Calu3 (cell line): ENCODE measurements at regions not wholly inside any gene's neighbourhood (a gene's known extent, or its start where the extent isn't known, plus 50 kb on each side); places are given as distances from the start of the nearest gene placed in this dataset.

ENCODE experiments used
- BruUV-seq: library from RNA; stranded (reverse); fragments of 400-500 nt; replicated peaks from 2 replicates; lab custom pipeline; 2021; lab: Mats Ljungman, UMichigan
- CTCF ChIA-PET: fragments of 300-600 bp; sonication (Branson Sonifier 250); formaldehyde crosslinking; loops from one replicate; lab custom pipeline; 2022; ENCODE audit warnings: antibody characterized with exemption; lab: Charles Lee
- DNase-seq: peaks from one replicate; pipeline ENCODE4 v3.0.0; 2022
- H3K27ac Mint-ChIP-seq: one replicate; pipeline ENCODE4 v1.8.0; 2022; ENCODE audit warnings: mixed read lengths; ENCODE audit not compliant: unreplicated experiment
- H3K27me3 Mint-ChIP-seq: one replicate; pipeline ENCODE4 v1.8.0; 2022; ENCODE audit warnings: mixed read lengths; ENCODE audit not compliant: unreplicated experiment
- H3K36me3 Mint-ChIP-seq: one replicate; pipeline ENCODE4 v1.8.0; 2022; ENCODE audit warnings: mild to moderate bottlenecking, moderate library complexity, mixed read lengths; ENCODE audit not compliant: insufficient read depth, unreplicated experiment
- H3K4me1 Mint-ChIP-seq: one replicate; pipeline ENCODE4 v1.8.0; 2022; ENCODE audit warnings: mild to moderate bottlenecking, low read depth, mixed read lengths; ENCODE audit not compliant: unreplicated experiment
- H3K4me3 Mint-ChIP-seq: one replicate; pipeline ENCODE4 v1.8.0; 2022; ENCODE audit warnings: mild to moderate bottlenecking, low read depth, moderate library complexity, mixed read lengths; ENCODE audit not compliant: unreplicated experiment
- H3K9me3 Mint-ChIP-seq: one replicate; pipeline ENCODE4 v1.8.0; 2022; ENCODE audit warnings: low read depth, mixed read lengths; ENCODE audit not compliant: unreplicated experiment
- CTCF ChIP-seq: fragments of 200-600 bp; IDR thresholded peaks from one replicate; pipeline ENCODE4 v1.8.0; 2022; ENCODE audit warnings: antibody characterized with exemption; ENCODE audit not compliant: unreplicated experiment
- intact Hi-C: fragments of 100-400 bp; cut with micrococcal nuclease; formaldehyde crosslinking; loops from one replicate; pipeline ENCODE4 v1.10.0; 2022; ENCODE audit not compliant: unreplicated experiment

GRCh38 chr22:48635031-48635430 is 1192.6 kb downstream of the BRD1 start:
- no peaks in the 10 kb centered on the region for H3K36me3 Mint-ChIP-seq
- peaks cover 3% of the 10 kb centered on the region for H3K9me3 Mint-ChIP-seq
- TF ChIP-seq CTCF, result no peak
- H3K4me1 Mint-ChIP-seq, result no peaks in the 10 kb centered on the region
- CTCF ChIA-PET, result interaction anchor here (0.6 kb wide), 1 partner anchor 40 kb away, joined by 7 read pairs; no protein-coding TSS in a partner anchor
- H3K27ac Mint-ChIP-seq, result no peak overlapping the region
- no peak for DNase-seq
- H3K27me3 Mint-ChIP-seq, result no peaks in the 10 kb centered on the region
- intact Hi-C loops, result no loop called here
- BruUV-seq, result no TSS peak
- H3K4me3 Mint-ChIP-seq, result no peak overlapping the region

DNA sequence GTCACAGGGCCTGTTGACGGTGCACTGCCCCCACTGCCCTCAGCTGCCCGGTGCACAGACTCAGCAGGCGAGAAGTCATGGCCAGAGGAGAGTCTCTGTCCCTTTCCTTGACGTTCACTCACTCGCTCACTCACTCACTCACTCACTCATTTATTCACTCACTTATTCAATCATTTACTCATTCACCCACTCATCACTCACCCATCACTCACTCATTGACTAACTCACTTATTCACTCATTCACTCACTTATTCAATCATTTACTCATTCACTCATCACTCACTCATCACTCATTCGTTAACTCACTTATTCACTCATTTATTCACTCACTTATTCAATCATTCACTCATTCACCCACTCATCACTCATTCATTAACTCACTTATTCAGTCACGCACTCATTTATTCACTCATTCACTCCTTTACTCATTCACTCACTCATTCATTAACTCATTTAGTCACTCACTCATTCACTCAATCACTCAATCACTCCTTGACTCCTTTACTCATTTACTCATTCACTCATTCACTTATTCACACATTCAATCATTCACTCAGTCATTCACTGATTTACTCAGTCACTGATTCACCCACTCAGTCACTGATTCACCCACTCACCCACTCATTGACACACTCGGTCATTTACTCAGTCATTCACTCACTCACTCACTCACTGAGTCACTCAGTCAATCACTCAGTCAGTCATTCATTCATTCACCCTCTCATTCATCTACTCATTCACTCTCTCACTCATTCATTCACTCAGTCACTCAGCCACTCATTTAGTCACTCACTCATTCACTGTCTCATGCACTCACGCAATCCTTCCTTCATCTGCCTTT is 1193.5 kb downstream of the BRD1 start:
- Mint-ChIP-seq H3K4me3 (no peak overlapping the region), H3K27ac (no peak overlapping the region), H3K9me3 (peaks cover 3% of the 10 kb centered on the region), H3K27me3 (no peaks in the 10 kb centered on the region), H3K4me1 (no peaks in the 10 kb centered on the region), H3K36me3 (no peaks in the 10 kb centered on the region)
- intact Hi-C loops, result no loop called here
- no peak for TF ChIP-seq CTCF
- DNase-seq, result no peak
- CTCF ChIA-PET, result interaction anchor here (0.6 kb wide), 1 partner anchor 41 kb away, joined by 7 read pairs; no protein-coding TSS in a partner anchor
- no TSS peak for BruUV-seq

DNA sequence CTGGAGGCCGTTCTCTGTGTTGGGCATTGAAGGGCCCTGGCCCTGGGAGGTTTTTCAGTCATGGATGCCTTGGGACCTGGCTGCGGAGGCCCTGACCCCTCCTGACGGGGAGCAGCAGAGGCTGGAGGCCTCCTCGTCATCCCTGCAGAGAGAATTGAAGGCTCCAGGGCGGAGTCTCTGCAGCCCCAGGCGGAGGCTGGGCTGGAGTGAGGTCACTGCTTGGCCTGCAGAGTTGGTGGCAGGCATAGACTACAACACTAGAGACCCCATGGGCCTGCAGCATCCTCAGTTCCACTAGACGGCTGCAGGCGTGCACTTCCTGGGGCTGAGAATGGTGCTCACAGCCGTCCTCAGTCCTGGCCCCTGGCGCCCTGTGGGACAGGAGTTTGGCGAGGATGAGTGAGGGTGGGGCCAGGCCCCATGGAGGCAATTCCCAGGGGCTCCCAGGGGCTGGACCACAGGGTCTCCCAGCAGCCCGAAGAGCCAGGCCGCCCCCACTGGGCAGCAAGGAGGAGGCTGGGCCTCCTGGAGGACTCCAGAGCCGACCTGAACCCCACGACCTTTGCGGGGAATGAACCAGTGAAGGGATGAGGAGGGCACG is 1194.9 kb downstream of the BRD1 start:
- CTCF ChIA-PET, result no interaction called here
- no peak for TF ChIP-seq CTCF
- no peak overlapping the region for H3K4me3 Mint-ChIP-seq

DNA sequence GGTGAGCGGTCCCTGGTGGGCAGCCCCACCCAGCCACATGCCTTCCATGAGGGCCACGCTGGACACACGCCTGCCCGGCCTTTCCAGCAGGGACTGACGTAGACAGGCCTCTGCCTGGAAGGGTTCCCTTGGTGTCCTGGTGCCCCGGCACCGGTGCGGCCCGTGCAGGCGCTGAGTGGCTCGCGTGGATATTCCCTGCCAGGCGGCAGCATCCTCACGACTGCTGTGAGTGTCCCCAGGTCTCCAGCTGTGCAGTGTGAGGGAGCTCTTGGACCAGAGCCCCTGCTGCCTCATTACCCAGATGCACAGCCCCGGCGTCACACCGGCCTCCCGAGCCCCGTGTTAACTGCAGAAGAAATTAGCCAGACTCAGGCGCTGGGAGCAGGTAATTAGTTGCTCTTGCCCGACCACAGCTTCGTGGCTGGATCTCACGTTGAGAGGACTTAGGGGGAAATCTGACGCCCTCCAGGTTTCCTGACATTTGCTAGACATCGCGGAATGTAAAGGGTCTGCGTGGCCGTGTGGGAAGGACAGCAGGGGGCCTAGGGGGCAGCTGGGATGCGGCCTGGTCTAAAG is 1196.3 kb downstream of the BRD1 start:
- no peak for TF ChIP-seq CTCF
- DNase-seq, result no peak
- no peaks in the 10 kb centered on the region for H3K27me3 Mint-ChIP-seq
- peaks cover 3% of the 10 kb centered on the region for H3K9me3 Mint-ChIP-seq
- no peaks in the 10 kb centered on the region for H3K4me1 Mint-ChIP-seq
- no TSS peak for BruUV-seq
- peaks cover 4% of the 10 kb centered on the region for H3K36me3 Mint-ChIP-seq
- H3K27ac Mint-ChIP-seq, result no peak overlapping the region
- H3K4me3 Mint-ChIP-seq, result no peak overlapping the region
- CTCF ChIA-PET, result no interaction called here
- intact Hi-C loops, result no loop called here

More for the DNA sequence above, 1194.9 kb downstream of the BRD1 start:
- peaks cover 3% of the 10 kb centered on the region for H3K9me3 Mint-ChIP-seq
- BruUV-seq, result no TSS peak
- intact Hi-C loops, result no loop called here
- H3K27ac Mint-ChIP-seq, result no peak overlapping the region
- H3K4me1 Mint-ChIP-seq, result no peaks in the 10 kb centered on the region
- DNase-seq, result no peak
- no peaks in the 10 kb centered on the region for H3K27me3 Mint-ChIP-seq
- H3K36me3 Mint-ChIP-seq, result peaks cover 4% of the 10 kb centered on the region
